ENCODE measurements at regions not wholly inside any gene's neighbourhood (a gene's known extent, or its start where the extent isn't known, plus 50 kb on each side); places are given as distances from the start of the nearest gene placed in this dataset.
A peak's percentile ranks its signal among the peaks of the same experiment; 100 is the strongest.

- DNase-seq (ENCODE audit: low read depth) = no peak
Observed at GRCh38 chr6:139597087-139597763, 222.8 kb upstream of the CITED2 start.

GRCh38 chr6:139595183-139595582 is 220.7 kb upstream of the CITED2 start:
- no peak for DNase-seq (ENCODE audit: low read depth)

GRCh38 chr6:139594333-139594965 is 220.0 kb upstream of the CITED2 start:
- no peak for DNase-seq (ENCODE audit: low read depth)

- DNase-seq (ENCODE audit: low read depth) = no peak
Observed at GRCh38 chr6:139593081-139593480, 218.6 kb upstream of the CITED2 start.

- DNase-seq (ENCODE audit: low read depth) = no peak
Observed at GRCh38 chr6:139592011-139592410, 217.6 kb upstream of the CITED2 start.

- DNase-seq (ENCODE audit: low read depth) = no peak
Observed at GRCh38 chr6:139591075-139591865, 216.8 kb upstream of the CITED2 start.

GRCh38 chr6:139590206-139590605 is 215.8 kb upstream of the CITED2 start:
- DNase-seq (ENCODE audit: low read depth) = no peak

- DNase-seq (ENCODE audit: low read depth) = no peak
Observed at GRCh38 chr6:139588734-139589593, 214.5 kb upstream of the CITED2 start.

- DNase-seq (ENCODE audit: low read depth) = no peak
Observed at GRCh38 chr6:139588076-139588639, 213.7 kb upstream of the CITED2 start.

- DNase-seq (ENCODE audit: low read depth) = no peak
Observed at GRCh38 chr6:139587469-139587868, 213.0 kb upstream of the CITED2 start.

GRCh38 chr6:139586273-139586672 is 211.8 kb upstream of the CITED2 start:
- no peak for DNase-seq (ENCODE audit: low read depth)

- no peak for DNase-seq (ENCODE audit: low read depth)
Observed at GRCh38 chr6:139584599-139584998, 210.2 kb upstream of the CITED2 start.

- DNase-seq (ENCODE audit: low read depth) = no peak
Observed at GRCh38 chr6:139583420-139583819, 209.0 kb upstream of the CITED2 start.

- DNase-seq (ENCODE audit: low read depth) = no peak
Observed at GRCh38 chr6:139582956-139583355, 208.5 kb upstream of the CITED2 start.

GRCh38 chr6:139581485-139581865 is 207.0 kb upstream of the CITED2 start:
- no peak for DNase-seq (ENCODE audit: low read depth)

GRCh38 chr6:139580592-139581484 is 206.4 kb upstream of the CITED2 start:
- no peak for DNase-seq (ENCODE audit: low read depth)

GRCh38 chr6:139577763-139578604 is 203.5 kb upstream of the CITED2 start:
- peak; percentile 86 for DNase-seq (ENCODE audit: low read depth)

GRCh38 chr6:139577124-139577762 is 202.8 kb upstream of the CITED2 start:
- no peak for DNase-seq (ENCODE audit: low read depth)

GRCh38 chr6:139572001-139572400 is 197.6 kb upstream of the CITED2 start:
- no peak for DNase-seq (ENCODE audit: low read depth)
